SK-N-SH (cell line): ENCODE measurements at regions not wholly inside any gene's neighbourhood (a gene's known extent, or its start where the extent isn't known, plus 50 kb on each side); places are given as distances from the start of the nearest gene placed in this dataset.

ENCODE experiments used
- CTCF ChIA-PET: fragments of 300-600, 350-600 bp; formaldehyde crosslinking; extraction: SDS; loops from one replicate; lab custom pipeline; 2021; lab: Yijun Ruan, JAX
- POLR2A ChIA-PET: fragments of 350-600 bp; sonication (Branson Sonifier 250); formaldehyde crosslinking; extraction: SDS; loops from one replicate; lab custom pipeline; 2020; ENCODE audit warnings: antibody characterized with exemption, inconsistent platforms; lab: Yijun Ruan, JAX
- DNase-seq: peaks from one replicate; pipeline ENCODE4 v3.0.0; 2012
- H2AFZ ChIP-seq: fragments of 200-600 bp; sonication (generic); 2 replicates; pipeline ENCODE4 v1.8.1; 2016; ENCODE audit warnings: antibody characterized with exemption, mild to moderate bottlenecking, low read depth
- H3F3A ChIP-seq: fragments of 200-600 bp; sonication (generic); replicated peaks from 2 replicates; pipeline ENCODE3; 2016; ENCODE audit warnings: antibody characterized with exemption, mild to moderate bottlenecking; ENCODE audit not compliant: insufficient read depth
- H3K27ac ChIP-seq, 2 experiments: fragments of 200-500 bp in 1 of 2; fragments of 200-600 bp in 1 of 2; sonication (Bioruptor generic) in 1 of 2; sonication (generic), shearing (Covaris generic) in 1 of 2; 2 replicates each; pipeline versions ENCODE4 v1.5.1 to v1.6.1; 2014 to 2016; ENCODE audit warnings: low read depth in 2 of 2, inconsistent platforms in 1 of 2, low read length in 1 of 2, mild to moderate bottlenecking in 1 of 2, mixed read lengths in 1 of 2
- H3K27me3 ChIP-seq: fragments of 200-600 bp; sonication (generic), shearing (Covaris generic); 2 replicates; pipeline ENCODE4 v1.6.1; 2016; ENCODE audit warnings: mixed run types; ENCODE audit not compliant: insufficient read depth
- H3K36me3 ChIP-seq, 2 experiments: fragments of 200-500 bp in 1 of 2; fragments of 200-600 bp in 1 of 2; sonication (Bioruptor generic) in 1 of 2; sonication (generic) in 1 of 2; replicated peaks in 1 of 2; 2 replicates each; pipeline versions ENCODE3 to v1.5.1; 2014 to 2016; ENCODE audit warnings: low read length in 1 of 2, mild to moderate bottlenecking in 1 of 2; ENCODE audit not compliant: insufficient read depth in 2 of 2, control insufficient read depth in 1 of 2
- H3K4me1 ChIP-seq, 2 experiments: fragments of 200-500 bp in 1 of 2; fragments of 200-600 bp in 1 of 2; sonication (Bioruptor generic) in 1 of 2; sonication (generic), shearing (Covaris generic) in 1 of 2; 2 replicates each; pipeline versions ENCODE4 v1.5.1 to v1.6.1; 2014 to 2016; ENCODE audit warnings: low read depth in 1 of 2, low read length in 1 of 2, mixed run types in 1 of 2; ENCODE audit not compliant: insufficient read depth in 2 of 2, control insufficient read depth in 1 of 2
- H3K4me2 ChIP-seq: fragments of 200-600 bp; sonication (generic), shearing (Covaris generic); 2 replicates; pipeline ENCODE4 v1.6.1; 2017; ENCODE audit warnings: mixed run types
- H3K4me3 ChIP-seq, 2 experiments: fragments of 200-500 bp in 1 of 2; fragments of 200-600 bp in 1 of 2; sonication (Bioruptor generic) in 1 of 2; sonication (generic), shearing (Covaris generic) in 1 of 2; 2 replicates each; pipeline versions ENCODE4 v1.5.1 to v1.8.1; 2014 to 2016; ENCODE audit warnings: low read depth in 2 of 2, inconsistent platforms in 1 of 2, low read length in 1 of 2, mild to moderate bottlenecking in 1 of 2, mixed read lengths in 1 of 2, moderate library complexity in 1 of 2
- H3K79me2 ChIP-seq: fragments of 200-600 bp; sonication (generic); 2 replicates; pipeline ENCODE4 v1.8.1; 2017; ENCODE audit warnings: mild to moderate bottlenecking; ENCODE audit not compliant: insufficient read depth
- H3K9ac ChIP-seq: fragments of 200-600 bp; sonication (generic); 2 replicates; pipeline ENCODE4 v1.6.1; 2017; ENCODE audit warnings: mixed run types
- H3K9me2 ChIP-seq: fragments of 200-600 bp; sonication (generic); 2 replicates; pipeline ENCODE4 v1.6.1; 2017; ENCODE audit warnings: mixed run types
- H3K9me3 ChIP-seq: fragments of 200-600 bp; sonication (generic); 2 replicates; pipeline ENCODE4 v1.6.1; 2017; ENCODE audit warnings: mixed run types, mild to moderate bottlenecking, moderate library complexity
- H4K20me1 ChIP-seq: fragments of 200-600 bp; sonication (generic); 2 replicates; pipeline ENCODE4 v1.6.1; 2017; ENCODE audit warnings: mild to moderate bottlenecking, mixed run types; ENCODE audit not compliant: insufficient read depth
- EP300 ChIP-seq, 2 experiments: IDR thresholded peaks; 2 replicates each; pipeline versions ENCODE4 v1.4.0 to v1.6.1; 2012; ENCODE audit warnings: borderline replicate concordance in 1 of 2, low read depth in 1 of 2, low read length in 1 of 2
- FOSL2 ChIP-seq: IDR thresholded peaks from 2 replicates; pipeline ENCODE4 v1.4.0; 2012; ENCODE audit warnings: low read depth, mild to moderate bottlenecking, moderate library complexity, borderline replicate concordance
- FOXM1 ChIP-seq: IDR thresholded peaks from 2 replicates; pipeline ENCODE4 v1.4.0; 2012; ENCODE audit warnings: low read depth, mild to moderate bottlenecking
- GABPA ChIP-seq: IDR thresholded peaks from 2 replicates; pipeline ENCODE4 v1.4.0; 2012; ENCODE audit warnings: low read depth, mild to moderate bottlenecking
- JUND ChIP-seq: IDR thresholded peaks from 2 replicates; pipeline ENCODE4 v1.4.0; 2012
- MEF2A ChIP-seq: IDR thresholded peaks from 2 replicates; pipeline ENCODE4 v1.4.0; 2012; ENCODE audit warnings: low read depth, borderline replicate concordance
- NRF1 ChIP-seq: IDR thresholded peaks from 2 replicates; pipeline ENCODE4 v1.6.1; 2012; ENCODE audit warnings: low read depth, mild to moderate bottlenecking, low read length
- POLR2AphosphoS5 ChIP-seq: IDR thresholded peaks from 2 replicates; pipeline ENCODE4 v1.6.1; 2012; ENCODE audit warnings: low read depth, low read length
- RXRA ChIP-seq: IDR thresholded peaks from 2 replicates; pipeline ENCODE4 v1.4.0; 2012; ENCODE audit warnings: low read depth, mild to moderate bottlenecking, borderline replicate concordance
- SMC3 ChIP-seq: IDR thresholded peaks from 2 replicates; pipeline ENCODE4 v1.6.1; 2012; ENCODE audit warnings: low read depth, low read length, improper control_type of control experiment
- TAF1 ChIP-seq: IDR thresholded peaks from 2 replicates; pipeline ENCODE4 v1.6.1; 2012; ENCODE audit warnings: low read depth, mild to moderate bottlenecking, low read length, moderate library complexity, borderline replicate concordance
- YY1 ChIP-seq: IDR thresholded peaks from 2 replicates; pipeline ENCODE4 v1.4.0; 2012; ENCODE audit warnings: low read depth, mild to moderate bottlenecking
- WGBS: methylation state at CpG from one replicate; pipeline ENCODE4 v1.1.6; 2017; ENCODE audit warnings: low lambda C conversion rate; 5-methylcytosine and 5-hydroxymethylcytosine counted together
- TF ChIP-seq, protein P1 (sequence below): fragments of 150-350 bp; IDR thresholded peaks from 2 replicates; pipeline ENCODE4 v1.6.1; 2017; ENCODE audit warnings: antibody characterized with exemption, low read length, low read depth, borderline replicate concordance
- TF ChIP-seq, protein P2 (sequence below): fragments of 150-350 bp; IDR thresholded peaks from 2 replicates; pipeline ENCODE4 v1.6.1; 2016; ENCODE audit warnings: mild to moderate bottlenecking, low read depth, low read length
- TF ChIP-seq, protein P3 (sequence below): fragments of 200-600 bp; sonication (generic); IDR thresholded peaks from 2 replicates; pipeline ENCODE4 v1.6.1; 2017; ENCODE audit warnings: antibody characterized with exemption, mild to moderate bottlenecking, moderate library complexity
- TF ChIP-seq, protein P4 (sequence below): IDR thresholded peaks from 2 replicates; pipeline ENCODE4 v1.4.0; 2012; ENCODE audit warnings: low read depth, borderline replicate concordance

DNA sequence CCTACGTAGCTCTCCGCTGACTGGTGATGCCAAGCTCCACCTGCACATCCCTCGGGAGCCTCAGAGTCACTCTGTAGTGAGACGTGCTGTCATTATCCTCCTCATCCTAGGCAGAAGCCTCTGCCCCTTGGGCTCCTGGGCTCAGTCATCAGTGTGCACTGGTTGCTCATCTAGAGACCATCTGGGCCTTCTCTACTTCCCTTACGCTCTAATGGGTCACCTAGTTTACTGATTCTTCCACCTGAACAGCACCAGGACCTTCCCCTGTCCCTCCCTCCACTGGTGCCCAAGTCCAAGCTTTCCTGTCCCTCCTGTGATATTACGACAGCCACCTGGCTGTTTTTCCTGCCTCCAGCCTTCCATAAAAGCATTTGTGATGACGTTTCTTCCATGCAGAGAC is 136.1 kb upstream of the ERRFI1 start:
- WGBS: 82% methylated on average over 7 of the region's 7 CpGs
- DNase-seq: no peak
- H3K4me1 ChIP-seq: no peaks in the 10 kb centered on the region
- CTCF ChIA-PET: no interaction called here
- no peaks in the 10 kb centered on the region for H3K36me3 ChIP-seq
- H3K9me3 ChIP-seq: no peaks in the 10 kb centered on the region
- H2AFZ ChIP-seq: no peak overlapping the region
- no peaks in the 10 kb centered on the region for H3F3A ChIP-seq
- H3K4me3 ChIP-seq: no peak overlapping the region
- no peaks in the 10 kb centered on the region for H3K9me2 ChIP-seq
- POLR2A ChIA-PET: no interaction called here
- no peaks in the 10 kb centered on the region for H3K79me2 ChIP-seq
- H3K4me2 ChIP-seq: no peak overlapping the region
- no peaks in the 10 kb centered on the region for H3K27me3 ChIP-seq
- no peaks in the 10 kb centered on the region for H4K20me1 ChIP-seq
- TF ChIP-seq JUND: no peak
- TF ChIP-seq, protein P1, sequence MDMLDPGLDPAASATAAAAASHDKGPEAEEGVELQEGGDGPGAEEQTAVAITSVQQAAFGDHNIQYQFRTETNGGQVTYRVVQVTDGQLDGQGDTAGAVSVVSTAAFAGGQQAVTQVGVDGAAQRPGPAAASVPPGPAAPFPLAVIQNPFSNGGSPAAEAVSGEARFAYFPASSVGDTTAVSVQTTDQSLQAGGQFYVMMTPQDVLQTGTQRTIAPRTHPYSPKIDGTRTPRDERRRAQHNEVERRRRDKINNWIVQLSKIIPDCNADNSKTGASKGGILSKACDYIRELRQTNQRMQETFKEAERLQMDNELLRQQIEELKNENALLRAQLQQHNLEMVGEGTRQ: no peak
- TF ChIP-seq TAF1: no peak
- TF ChIP-seq GABPA: no peak
- TF ChIP-seq, protein P2, sequence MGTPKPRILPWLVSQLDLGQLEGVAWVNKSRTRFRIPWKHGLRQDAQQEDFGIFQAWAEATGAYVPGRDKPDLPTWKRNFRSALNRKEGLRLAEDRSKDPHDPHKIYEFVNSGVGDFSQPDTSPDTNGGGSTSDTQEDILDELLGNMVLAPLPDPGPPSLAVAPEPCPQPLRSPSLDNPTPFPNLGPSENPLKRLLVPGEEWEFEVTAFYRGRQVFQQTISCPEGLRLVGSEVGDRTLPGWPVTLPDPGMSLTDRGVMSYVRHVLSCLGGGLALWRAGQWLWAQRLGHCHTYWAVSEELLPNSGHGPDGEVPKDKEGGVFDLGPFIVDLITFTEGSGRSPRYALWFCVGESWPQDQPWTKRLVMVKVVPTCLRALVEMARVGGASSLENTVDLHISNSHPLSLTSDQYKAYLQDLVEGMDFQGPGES: no peak
- no peak for TF ChIP-seq EP300 (IDR thresholded peaks at IDR 0.05; ENCODE audit: borderline replicate concordance in 1 of 2, low read depth in 1 of 2, low read length in 1 of 2)
- TF ChIP-seq, protein P3, sequence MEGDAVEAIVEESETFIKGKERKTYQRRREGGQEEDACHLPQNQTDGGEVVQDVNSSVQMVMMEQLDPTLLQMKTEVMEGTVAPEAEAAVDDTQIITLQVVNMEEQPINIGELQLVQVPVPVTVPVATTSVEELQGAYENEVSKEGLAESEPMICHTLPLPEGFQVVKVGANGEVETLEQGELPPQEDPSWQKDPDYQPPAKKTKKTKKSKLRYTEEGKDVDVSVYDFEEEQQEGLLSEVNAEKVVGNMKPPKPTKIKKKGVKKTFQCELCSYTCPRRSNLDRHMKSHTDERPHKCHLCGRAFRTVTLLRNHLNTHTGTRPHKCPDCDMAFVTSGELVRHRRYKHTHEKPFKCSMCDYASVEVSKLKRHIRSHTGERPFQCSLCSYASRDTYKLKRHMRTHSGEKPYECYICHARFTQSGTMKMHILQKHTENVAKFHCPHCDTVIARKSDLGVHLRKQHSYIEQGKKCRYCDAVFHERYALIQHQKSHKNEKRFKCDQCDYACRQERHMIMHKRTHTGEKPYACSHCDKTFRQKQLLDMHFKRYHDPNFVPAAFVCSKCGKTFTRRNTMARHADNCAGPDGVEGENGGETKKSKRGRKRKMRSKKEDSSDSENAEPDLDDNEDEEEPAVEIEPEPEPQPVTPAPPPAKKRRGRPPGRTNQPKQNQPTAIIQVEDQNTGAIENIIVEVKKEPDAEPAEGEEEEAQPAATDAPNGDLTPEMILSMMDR: no peak
- no peak for TF ChIP-seq FOSL2
- H3K9ac ChIP-seq: no peak overlapping the region
- no peak overlapping the region for H3K27ac ChIP-seq

DNA sequence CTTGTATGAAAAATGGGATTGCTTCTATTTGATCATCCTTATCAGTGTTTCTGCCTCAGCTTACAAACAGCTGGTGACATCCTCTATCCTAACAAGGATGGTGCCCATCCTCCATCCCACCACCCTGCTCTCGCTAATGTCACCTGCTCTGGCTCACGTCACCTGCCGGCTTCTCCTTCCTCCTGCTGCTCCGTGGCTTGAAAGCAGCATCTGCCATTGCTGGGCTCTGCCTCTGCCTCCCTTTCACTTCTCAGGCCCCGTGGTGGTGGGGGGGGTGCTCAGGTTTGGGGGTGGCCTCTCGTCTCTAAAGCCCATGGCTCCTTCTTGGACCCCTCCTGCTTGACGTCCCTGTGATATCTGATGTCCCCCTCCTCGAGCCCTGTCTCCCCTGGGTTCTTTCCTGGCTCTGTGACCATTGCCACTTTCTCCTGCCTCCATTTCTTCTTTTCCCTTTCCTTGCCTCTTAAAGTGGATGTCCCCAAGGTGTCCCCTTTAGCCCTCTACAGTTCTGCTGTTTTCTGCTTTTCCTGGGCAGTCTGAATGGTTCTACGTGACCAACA is 135.5 kb upstream of the ERRFI1 start:
- no peaks in the 10 kb centered on the region for H3K36me3 ChIP-seq
- H3F3A ChIP-seq: no peaks in the 10 kb centered on the region
- no peak overlapping the region for H3K4me3 ChIP-seq
- no peaks in the 10 kb centered on the region for H4K20me1 ChIP-seq
- no peak overlapping the region for H3K4me2 ChIP-seq
- H2AFZ ChIP-seq: no peak overlapping the region
- CTCF ChIA-PET: no interaction called here
- no peaks in the 10 kb centered on the region for H3K79me2 ChIP-seq
- no peaks in the 10 kb centered on the region for H3K4me1 ChIP-seq
- H3K9me3 ChIP-seq: no peaks in the 10 kb centered on the region
- no peaks in the 10 kb centered on the region for H3K27me3 ChIP-seq
- DNase-seq: no peak
- POLR2A ChIA-PET: no interaction called here
- H3K9me2 ChIP-seq: no peaks in the 10 kb centered on the region
- TF ChIP-seq FOXM1 (no peak), GABPA (no peak), JUND (no peak), SMC3 (no peak), YY1 (no peak), MEF2A (no peak), POLR2AphosphoS5 (no peak), FOSL2 (no peak), NRF1 (no peak), RXRA (no peak)
- TF ChIP-seq, protein P4, sequence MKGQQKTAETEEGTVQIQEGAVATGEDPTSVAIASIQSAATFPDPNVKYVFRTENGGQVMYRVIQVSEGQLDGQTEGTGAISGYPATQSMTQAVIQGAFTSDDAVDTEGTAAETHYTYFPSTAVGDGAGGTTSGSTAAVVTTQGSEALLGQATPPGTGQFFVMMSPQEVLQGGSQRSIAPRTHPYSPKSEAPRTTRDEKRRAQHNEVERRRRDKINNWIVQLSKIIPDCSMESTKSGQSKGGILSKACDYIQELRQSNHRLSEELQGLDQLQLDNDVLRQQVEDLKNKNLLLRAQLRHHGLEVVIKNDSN: no peak
- TF ChIP-seq, protein P3: no peak
- TF ChIP-seq, all 33 proteins: peak for 0
- Histone ChIP-seq H3K27ac (no peak overlapping the region), H3K9ac (no peak overlapping the region)
- 80% methylated on average over 9 of the region's 9 CpGs for WGBS
